ENCODE measurements at regions not wholly inside any gene's neighbourhood (a gene's known extent, or its start where the extent isn't known, plus 50 kb on each side); places are given as distances from the start of the nearest gene placed in this dataset.

DNA sequence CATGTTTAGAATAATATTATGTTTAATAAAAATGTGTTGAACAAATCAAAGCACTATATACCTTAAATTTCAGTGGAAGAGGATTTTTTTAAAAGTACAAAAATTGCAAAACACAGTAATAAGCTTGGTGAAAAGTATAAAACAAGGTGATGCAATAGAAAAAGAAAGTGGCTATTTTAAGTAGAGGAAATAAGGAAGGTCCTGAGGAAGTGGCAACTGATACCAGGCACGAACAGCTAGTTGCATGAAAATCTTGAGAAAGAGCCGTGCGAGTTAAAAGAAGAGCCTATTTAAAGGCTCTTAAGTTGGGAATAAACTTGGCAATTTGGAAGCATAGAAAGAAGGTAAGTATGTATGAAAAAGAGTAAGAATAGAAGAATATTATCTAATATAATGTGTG, 1679.3 kb downstream of the LRRC4C start (continued):
- TF ChIP-seq, protein P1, sequence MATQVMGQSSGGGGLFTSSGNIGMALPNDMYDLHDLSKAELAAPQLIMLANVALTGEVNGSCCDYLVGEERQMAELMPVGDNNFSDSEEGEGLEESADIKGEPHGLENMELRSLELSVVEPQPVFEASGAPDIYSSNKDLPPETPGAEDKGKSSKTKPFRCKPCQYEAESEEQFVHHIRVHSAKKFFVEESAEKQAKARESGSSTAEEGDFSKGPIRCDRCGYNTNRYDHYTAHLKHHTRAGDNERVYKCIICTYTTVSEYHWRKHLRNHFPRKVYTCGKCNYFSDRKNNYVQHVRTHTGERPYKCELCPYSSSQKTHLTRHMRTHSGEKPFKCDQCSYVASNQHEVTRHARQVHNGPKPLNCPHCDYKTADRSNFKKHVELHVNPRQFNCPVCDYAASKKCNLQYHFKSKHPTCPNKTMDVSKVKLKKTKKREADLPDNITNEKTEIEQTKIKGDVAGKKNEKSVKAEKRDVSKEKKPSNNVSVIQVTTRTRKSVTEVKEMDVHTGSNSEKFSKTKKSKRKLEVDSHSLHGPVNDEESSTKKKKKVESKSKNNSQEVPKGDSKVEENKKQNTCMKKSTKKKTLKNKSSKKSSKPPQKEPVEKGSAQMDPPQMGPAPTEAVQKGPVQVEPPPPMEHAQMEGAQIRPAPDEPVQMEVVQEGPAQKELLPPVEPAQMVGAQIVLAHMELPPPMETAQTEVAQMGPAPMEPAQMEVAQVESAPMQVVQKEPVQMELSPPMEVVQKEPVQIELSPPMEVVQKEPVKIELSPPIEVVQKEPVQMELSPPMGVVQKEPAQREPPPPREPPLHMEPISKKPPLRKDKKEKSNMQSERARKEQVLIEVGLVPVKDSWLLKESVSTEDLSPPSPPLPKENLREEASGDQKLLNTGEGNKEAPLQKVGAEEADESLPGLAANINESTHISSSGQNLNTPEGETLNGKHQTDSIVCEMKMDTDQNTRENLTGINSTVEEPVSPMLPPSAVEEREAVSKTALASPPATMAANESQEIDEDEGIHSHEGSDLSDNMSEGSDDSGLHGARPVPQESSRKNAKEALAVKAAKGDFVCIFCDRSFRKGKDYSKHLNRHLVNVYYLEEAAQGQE (IDR thresholded peaks at IDR 0.05; ENCODE audit: low read depth, low read length) = no peak
- TF ChIP-seq RCOR1 (IDR thresholded peaks at IDR 0.05; ENCODE audit: low read length) (no peak), MXI1 (IDR thresholded peaks at IDR 0.05; ENCODE audit: low read depth, low read length) (no peak), POLR2AphosphoS5 (IDR thresholded peaks at IDR 0.05; ENCODE audit: low read depth, low read length) (no peak), GATA2 (CRISPR knock-in tag; IDR thresholded peaks at IDR 0.05) (no peak), SIN3A (IDR thresholded peaks at IDR 0.05; ENCODE audit: borderline replicate concordance, low read depth, low read length) (no peak)
- TF ChIP-seq, protein P2, sequence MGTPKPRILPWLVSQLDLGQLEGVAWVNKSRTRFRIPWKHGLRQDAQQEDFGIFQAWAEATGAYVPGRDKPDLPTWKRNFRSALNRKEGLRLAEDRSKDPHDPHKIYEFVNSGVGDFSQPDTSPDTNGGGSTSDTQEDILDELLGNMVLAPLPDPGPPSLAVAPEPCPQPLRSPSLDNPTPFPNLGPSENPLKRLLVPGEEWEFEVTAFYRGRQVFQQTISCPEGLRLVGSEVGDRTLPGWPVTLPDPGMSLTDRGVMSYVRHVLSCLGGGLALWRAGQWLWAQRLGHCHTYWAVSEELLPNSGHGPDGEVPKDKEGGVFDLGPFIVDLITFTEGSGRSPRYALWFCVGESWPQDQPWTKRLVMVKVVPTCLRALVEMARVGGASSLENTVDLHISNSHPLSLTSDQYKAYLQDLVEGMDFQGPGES (IDR thresholded peaks at IDR 0.05; ENCODE audit: low read depth, low read length) = no peak
- TF ChIP-seq, protein P3, sequence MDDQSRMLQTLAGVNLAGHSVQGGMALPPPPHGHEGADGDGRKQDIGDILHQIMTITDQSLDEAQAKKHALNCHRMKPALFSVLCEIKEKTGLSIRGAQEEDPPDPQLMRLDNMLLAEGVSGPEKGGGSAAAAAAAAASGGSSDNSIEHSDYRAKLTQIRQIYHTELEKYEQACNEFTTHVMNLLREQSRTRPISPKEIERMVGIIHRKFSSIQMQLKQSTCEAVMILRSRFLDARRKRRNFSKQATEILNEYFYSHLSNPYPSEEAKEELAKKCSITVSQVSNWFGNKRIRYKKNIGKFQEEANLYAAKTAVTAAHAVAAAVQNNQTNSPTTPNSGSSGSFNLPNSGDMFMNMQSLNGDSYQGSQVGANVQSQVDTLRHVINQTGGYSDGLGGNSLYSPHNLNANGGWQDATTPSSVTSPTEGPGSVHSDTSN (IDR thresholded peaks at IDR 0.05) = no peak
- TF ChIP-seq, protein P4, sequence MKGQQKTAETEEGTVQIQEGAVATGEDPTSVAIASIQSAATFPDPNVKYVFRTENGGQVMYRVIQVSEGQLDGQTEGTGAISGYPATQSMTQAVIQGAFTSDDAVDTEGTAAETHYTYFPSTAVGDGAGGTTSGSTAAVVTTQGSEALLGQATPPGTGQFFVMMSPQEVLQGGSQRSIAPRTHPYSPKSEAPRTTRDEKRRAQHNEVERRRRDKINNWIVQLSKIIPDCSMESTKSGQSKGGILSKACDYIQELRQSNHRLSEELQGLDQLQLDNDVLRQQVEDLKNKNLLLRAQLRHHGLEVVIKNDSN (IDR thresholded peaks at IDR 0.05; ENCODE audit: borderline replicate concordance, low read depth) = no peak

DNA sequence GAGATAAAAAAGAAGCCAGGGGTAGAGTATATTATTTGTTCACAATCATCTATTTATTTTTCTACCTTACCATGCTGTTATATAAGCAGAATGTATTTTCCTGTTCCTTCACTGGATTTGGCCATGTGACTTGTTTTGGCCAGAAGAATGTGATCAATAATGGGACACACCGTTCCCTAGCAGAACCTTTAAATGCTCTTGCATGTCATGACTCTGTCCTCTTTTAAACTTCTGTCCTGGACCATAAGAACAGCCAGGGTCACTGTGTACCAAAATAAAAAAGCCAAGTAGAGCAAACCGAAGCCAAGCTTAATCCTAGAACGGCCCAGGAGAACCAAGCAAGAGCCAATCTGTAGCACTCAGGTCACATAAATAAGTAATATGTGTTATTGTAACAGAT, 1682.4 kb downstream of the LRRC4C start:
- Histone ChIP-seq H3K36me3 (replicated peaks in 1 of 2; ENCODE audit: control insufficient read depth in 1 of 2, insufficient read depth in 2 of 2, low read length in 1 of 2) (no peaks in the 10 kb centered on the region), H3K27me3 (ENCODE audit: insufficient read depth) (no peaks in the 10 kb centered on the region), H3K4me1 (ENCODE audit: control insufficient read depth in 1 of 2, insufficient read depth in 2 of 2, low read depth in 1 of 2, low read length in 1 of 2) (no peaks in the 10 kb centered on the region), H3K79me2 (ENCODE audit: insufficient read depth) (no peaks in the 10 kb centered on the region), H3K9me3 (no peaks in the 10 kb centered on the region), H3K4me2 (no peak overlapping the region), H3K9me2 (no peaks in the 10 kb centered on the region), H2AFZ (ENCODE audit: low read depth) (no peak overlapping the region), H4K20me1 (ENCODE audit: insufficient read depth) (no peaks in the 10 kb centered on the region), H3K9ac (no peak overlapping the region), H3F3A (replicated peaks; ENCODE audit: insufficient read depth) (no peaks in the 10 kb centered on the region), H3K4me3 (ENCODE audit: low read depth in 2 of 2, low read length in 1 of 2) (no peak overlapping the region), H3K27ac (ENCODE audit: low read depth in 2 of 2, low read length in 1 of 2) (no peak overlapping the region)
- DNase-seq = no peak
- TF ChIP-seq, protein P3 (IDR thresholded peaks at IDR 0.05) = no peak
- TF ChIP-seq RXRA (IDR thresholded peaks at IDR 0.05; ENCODE audit: borderline replicate concordance, low read depth) (no peak), SMC3 (IDR thresholded peaks at IDR 0.05; ENCODE audit: low read depth, low read length) (no peak), POLR2AphosphoS5 (IDR thresholded peaks at IDR 0.05; ENCODE audit: low read depth, low read length) (no peak), TCF12 (IDR thresholded peaks at IDR 0.05) (no peak), CHD2 (IDR thresholded peaks at IDR 0.05; ENCODE audit: low read length, partially characterized antibody) (no peak), EZH2phosphoT487 (IDR thresholded peaks at IDR 0.05; ENCODE audit: borderline replicate concordance, low read depth) (no peak), FOXJ3 (CRISPR knock-in tag; IDR thresholded peaks at IDR 0.05) (no peak), SIN3A (IDR thresholded peaks at IDR 0.05; ENCODE audit: borderline replicate concordance, low read depth, low read length) (no peak)
- TF ChIP-seq, protein P1 (IDR thresholded peaks at IDR 0.05; ENCODE audit: low read depth, low read length) = no peak
- WGBS (ENCODE audit: low lambda C conversion rate) = 8% methylated on average over 3 of the region's 3 CpGs
- ChIA-PET POLR2A (no interaction called here), CTCF (no interaction called here)

Data from SK-N-SH (cell line).